Stimulated activated CD4-positive, alpha-beta T cell treated with anti-CD3 and anti-CD28 coated beads, Interleukin-1b, Interleukin-23, amount 100 ng/mL, for 48 hours (primary cell): ENCODE measurements at regions not wholly inside any gene's neighbourhood (a gene's known extent, or its start where the extent isn't known, plus 50 kb on each side); places are given as distances from the start of the nearest gene placed in this dataset.

Experiments
- DNase-seq: peaks from one replicate; pipeline ENCODE4 v3.0.0-alpha.2; 2020

- no peak for DNase-seq
Measured at GRCh38 chr6:67633058-67633457, 1002.0 kb upstream of the ADGRB3 start.

- no peak for DNase-seq
Measured at GRCh38 chr6:67630146-67630545, 1004.9 kb upstream of the ADGRB3 start.

- no peak for DNase-seq
Measured at GRCh38 chr6:67629258-67629657, 1005.8 kb upstream of the ADGRB3 start.

- DNase-seq = no peak
Measured at GRCh38 chr6:67615796-67616195, 1019.3 kb upstream of the ADGRB3 start.

- no peak for DNase-seq
Measured at GRCh38 chr6:67608099-67608749, 1026.9 kb upstream of the ADGRB3 start.

- no peak for DNase-seq
Measured at GRCh38 chr6:67606906-67607828, 1027.9 kb upstream of the ADGRB3 start.

- no peak for DNase-seq
Measured at GRCh38 chr6:67594366-67594765, 1040.7 kb upstream of the ADGRB3 start.

- no peak for DNase-seq
Measured at GRCh38 chr6:67593247-67593646, 1041.8 kb upstream of the ADGRB3 start.

- DNase-seq = no peak
Measured at GRCh38 chr6:67591910-67592309, 1043.2 kb upstream of the ADGRB3 start.

GRCh38 chr6:67567842-67568241 lies 1067.2 kb upstream of the ADGRB3 start:
- no peak for DNase-seq

GRCh38 chr6:67563671-67564070 lies 1071.4 kb upstream of the ADGRB3 start:
- DNase-seq = no peak

- DNase-seq = no peak
Measured at GRCh38 chr6:67560068-67560467, 1075.0 kb upstream of the ADGRB3 start.

GRCh38 chr6:67558985-67559384 lies 1076.1 kb upstream of the ADGRB3 start:
- no peak for DNase-seq

GRCh38 chr6:67544851-67545452 lies 1090.1 kb upstream of the ADGRB3 start:
- no peak for DNase-seq

GRCh38 chr6:67541586-67541985 lies 1093.5 kb upstream of the ADGRB3 start:
- no peak for DNase-seq

- DNase-seq = no peak
Measured at GRCh38 chr6:67538032-67538431, 1097.0 kb upstream of the ADGRB3 start.

GRCh38 chr6:67535946-67536345 lies 1099.1 kb upstream of the ADGRB3 start:
- DNase-seq = no peak

- DNase-seq = no peak
Measured at GRCh38 chr6:67506352-67506751, 1128.7 kb upstream of the ADGRB3 start.

GRCh38 chr6:67501755-67502154 lies 1133.3 kb upstream of the ADGRB3 start:
- no peak for DNase-seq

- no peak for DNase-seq
Measured at GRCh38 chr6:67497749-67498148, 1137.3 kb upstream of the ADGRB3 start.

- DNase-seq = no peak
Measured at GRCh38 chr6:67496191-67496590, 1138.9 kb upstream of the ADGRB3 start.

- DNase-seq = no peak
Measured at GRCh38 chr6:67493682-67494081, 1141.4 kb upstream of the ADGRB3 start.

GRCh38 chr6:67475700-67476099 lies 1159.4 kb upstream of the ADGRB3 start:
- no peak for DNase-seq

GRCh38 chr6:67467341-67467740 lies 1167.7 kb upstream of the ADGRB3 start:
- no peak for DNase-seq
